BLaER1 treated with 17β-estradiol and CSF1 and Interleukin-3, amounts not matched to agents 10 nM and 100 nM (cell line): ENCODE measurements at regions not wholly inside any gene's neighbourhood (a gene's known extent, or its start where the extent isn't known, plus 50 kb on each side); places are given as distances from the start of the nearest gene placed in this dataset.

Experiments
- H3K27ac ChIP-seq, 11 experiments: shearing (Covaris generic); formaldehyde crosslinking; 2 replicates each; pipeline ENCODE4 v1.8.1; 2022
- H3K27me3 ChIP-seq, 11 experiments: shearing (Covaris generic); formaldehyde crosslinking; 2 replicates each; pipeline ENCODE4 v1.8.1; 2022
- H3K36me3 ChIP-seq, 11 experiments: shearing (Covaris generic); formaldehyde crosslinking; 2 replicates each; pipeline ENCODE4 v1.8.1; 2022
- H3K4me1 ChIP-seq, 10 experiments: shearing (Covaris generic); formaldehyde crosslinking; 2 replicates each; pipeline ENCODE4 v1.8.1; 2022
- H3K4me2 ChIP-seq, 11 experiments: shearing (Covaris generic); formaldehyde crosslinking; 2 replicates each; pipeline ENCODE4 v1.8.1; 2022
- H3K4me3 ChIP-seq, 10 experiments: shearing (Covaris generic); formaldehyde crosslinking; 2 replicates each; pipeline ENCODE4 v1.8.1; 2022
- H3K9ac ChIP-seq, 11 experiments: shearing (Covaris generic); formaldehyde crosslinking; 2 replicates each; pipeline ENCODE4 v1.8.1; 2022
- H3K9me3 ChIP-seq, 11 experiments: shearing (Covaris generic); formaldehyde crosslinking; replicated peaks in 1 of 11; 2 replicates each; pipeline ENCODE4 v1.8.1; 2022
- H4K20me1 ChIP-seq, 11 experiments: shearing (Covaris generic); formaldehyde crosslinking; 2 replicates each; pipeline ENCODE4 v1.8.1; 2022
- Cebpa-rat ChIP-seq, 11 experiments: shearing (Covaris generic); IDR thresholded peaks; 2 replicates each; pipeline ENCODE4 v1.8.1; 2022

DNA sequence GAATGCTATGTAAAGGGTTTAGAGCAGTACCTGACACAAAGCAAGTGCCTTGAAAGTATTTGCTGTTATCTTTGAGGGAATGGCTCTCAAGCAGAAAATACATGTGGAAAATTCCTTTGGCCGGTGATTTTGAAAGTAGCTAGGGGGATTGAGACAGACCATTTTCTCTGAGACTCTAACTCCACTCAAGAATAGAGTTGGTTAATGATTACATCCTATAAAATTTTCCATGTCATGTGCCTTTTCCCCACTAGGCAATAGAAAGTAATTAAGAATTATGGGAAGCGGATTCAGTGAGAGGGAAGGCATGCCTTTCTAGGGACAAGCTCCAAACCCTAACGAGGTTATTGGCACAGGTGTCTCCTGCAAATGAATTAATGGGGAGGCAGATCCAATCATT, 276.0 kb downstream of the GPATCH2 start:
- Histone ChIP-seq H3K9ac (no peak overlapping the region), H3K4me2 (no peak overlapping the region), H3K36me3 (no peaks in the 10 kb centered on the region), H3K27me3 (no peaks in the 10 kb centered on the region), H3K9me3 (no peaks in the 10 kb centered on the region), H3K27ac (no peak overlapping the region), H4K20me1 (no peaks in the 10 kb centered on the region), H3K4me3 (no peak overlapping the region), H3K4me1 (no peaks in the 10 kb centered on the region)
- TF ChIP-seq Cebpa-rat (IDR thresholded peaks at IDR 0.05): no peak

DNA sequence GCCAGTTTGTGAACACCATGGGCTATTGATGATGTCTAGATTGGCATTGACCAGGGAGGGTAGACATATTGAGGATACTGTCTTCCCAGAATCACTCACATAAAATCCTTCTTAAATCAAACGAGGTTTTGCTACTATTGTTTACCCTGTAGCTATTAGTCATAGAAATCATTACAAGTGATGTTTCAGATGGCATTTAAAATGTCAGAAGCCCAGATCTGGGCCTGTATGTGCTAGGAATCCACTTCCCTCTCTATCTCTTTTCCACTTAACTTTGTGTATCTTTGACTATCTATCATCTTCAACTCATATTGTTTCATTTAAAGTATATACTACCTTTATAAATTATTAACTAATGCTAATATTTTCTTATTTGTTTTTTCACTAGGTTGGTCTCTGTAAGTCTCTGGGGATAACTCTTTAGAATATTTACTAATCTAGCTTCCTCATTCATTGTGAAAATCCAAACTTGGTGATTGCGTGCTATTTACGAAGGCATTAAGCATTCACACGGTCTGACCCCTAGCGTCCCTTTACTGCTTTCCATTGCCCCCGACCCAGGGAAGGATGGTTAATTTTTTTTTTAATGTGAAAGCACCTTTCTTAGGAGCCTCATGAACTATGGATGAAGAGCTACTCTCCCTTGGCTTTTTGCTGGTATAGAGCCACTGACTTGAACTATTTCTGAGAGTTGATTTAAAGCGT, 281.8 kb downstream of the GPATCH2 start:
- H3K4me3 ChIP-seq: no peak overlapping the region
- no peaks in the 10 kb centered on the region for H3K36me3 ChIP-seq
- H3K4me2 ChIP-seq: no peak overlapping the region
- H3K9ac ChIP-seq: no peak overlapping the region
- H3K9me3 ChIP-seq: no peaks in the 10 kb centered on the region
- no peaks in the 10 kb centered on the region for H4K20me1 ChIP-seq
- H3K27ac ChIP-seq: no peak overlapping the region
- no peaks in the 10 kb centered on the region for H3K4me1 ChIP-seq
- H3K27me3 ChIP-seq: no peaks in the 10 kb centered on the region
- TF ChIP-seq Cebpa-rat (IDR thresholded peaks at IDR 0.05): no peak

DNA sequence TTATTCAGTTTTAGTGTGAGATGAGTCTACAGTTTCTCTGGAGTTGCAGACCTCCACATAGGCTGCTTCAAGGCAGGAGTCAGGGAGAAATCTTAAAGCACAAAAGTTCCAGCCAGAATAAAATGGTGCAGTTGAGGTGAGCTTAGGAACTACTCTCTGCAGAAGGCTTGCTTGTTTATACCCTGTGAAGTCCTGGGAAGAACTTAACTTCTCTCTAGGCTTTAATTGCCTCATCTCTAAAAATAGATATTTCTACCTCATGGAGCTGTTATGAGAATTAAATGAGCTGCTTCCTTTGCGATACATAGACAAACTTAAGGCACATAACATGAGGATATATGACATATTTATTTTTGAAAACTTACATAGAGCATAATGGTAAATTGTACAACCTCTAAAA, 286.2 kb downstream of the GPATCH2 start:
- Histone ChIP-seq H4K20me1 (no peaks in the 10 kb centered on the region), H3K36me3 (no peaks in the 10 kb centered on the region), H3K27me3 (no peaks in the 10 kb centered on the region), H3K9me3 (no peaks in the 10 kb centered on the region), H3K9ac (no peak overlapping the region), H3K27ac (no peak overlapping the region), H3K4me1 (peaks cover 0 to 5% (median 0%) of the 10 kb centered on the region in 10 experiments; a peak in 1 of 20 replicates), H3K4me2 (no peak overlapping the region), H3K4me3 (no peak overlapping the region)
- TF ChIP-seq Cebpa-rat (IDR thresholded peaks at IDR 0.05): no peak

DNA sequence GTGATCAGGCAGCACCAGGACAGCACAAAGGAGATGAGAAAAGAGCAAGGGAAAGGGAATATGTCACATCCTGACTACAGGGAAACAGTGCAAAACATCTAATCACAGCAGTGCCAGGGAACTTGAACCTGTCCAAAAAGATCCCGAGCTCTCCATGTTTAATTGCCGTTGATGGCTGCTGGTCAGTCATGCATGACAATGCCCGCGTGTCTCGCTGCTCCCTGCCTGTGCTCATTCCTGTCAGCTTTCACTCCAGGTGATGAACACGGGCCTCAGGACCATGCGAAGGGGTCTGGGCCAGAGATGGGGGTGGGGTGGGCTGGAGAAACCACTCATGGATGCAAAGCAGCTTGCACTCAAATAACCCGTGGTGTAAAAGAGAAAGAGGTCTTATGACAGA, 287.0 kb downstream of the GPATCH2 start:
- TF ChIP-seq Cebpa-rat (IDR thresholded peaks at IDR 0.05): no peak
- H3K27me3 ChIP-seq: no peaks in the 10 kb centered on the region
- H3K4me1 ChIP-seq: peaks cover 0 to 5% (median 0%) of the 10 kb centered on the region in 10 experiments; a peak in 1 of 20 replicates
- no peaks in the 10 kb centered on the region for H4K20me1 ChIP-seq
- no peaks in the 10 kb centered on the region for H3K9me3 ChIP-seq
- no peak overlapping the region for H3K9ac ChIP-seq
- no peak overlapping the region for H3K4me2 ChIP-seq
- no peak overlapping the region for H3K4me3 ChIP-seq
- no peak overlapping the region for H3K27ac ChIP-seq
- no peaks in the 10 kb centered on the region for H3K36me3 ChIP-seq

DNA sequence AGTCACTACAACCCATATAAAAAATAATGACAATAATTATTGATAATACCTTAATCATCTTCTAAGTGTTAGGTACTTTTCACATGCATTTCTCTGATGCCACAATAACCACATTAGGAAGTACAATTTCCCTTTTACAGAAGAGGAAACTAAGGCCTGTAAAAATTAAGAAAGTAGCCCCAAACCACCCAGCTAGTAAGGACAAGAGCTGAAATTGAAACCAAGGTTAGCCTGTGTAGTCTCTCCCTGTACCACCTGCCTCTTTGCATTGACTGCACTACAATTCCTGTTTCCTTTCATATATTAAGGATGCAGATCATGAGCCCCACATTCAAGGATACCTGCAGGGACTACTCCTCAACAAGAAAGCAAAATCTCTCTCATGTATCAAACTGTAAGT, 288.8 kb downstream of the GPATCH2 start:
- Histone ChIP-seq H4K20me1 (no peaks in the 10 kb centered on the region), H3K9me3 (no peaks in the 10 kb centered on the region), H3K4me2 (no peak overlapping the region), H3K4me3 (no peak overlapping the region), H3K27me3 (no peaks in the 10 kb centered on the region), H3K27ac (no peak overlapping the region), H3K9ac (no peak overlapping the region), H3K4me1 (peaks cover 0 to 5% (median 0%) of the 10 kb centered on the region in 10 experiments; a peak in 1 of 20 replicates), H3K36me3 (no peaks in the 10 kb centered on the region)
- TF ChIP-seq Cebpa-rat (IDR thresholded peaks at IDR 0.05): no peak

DNA sequence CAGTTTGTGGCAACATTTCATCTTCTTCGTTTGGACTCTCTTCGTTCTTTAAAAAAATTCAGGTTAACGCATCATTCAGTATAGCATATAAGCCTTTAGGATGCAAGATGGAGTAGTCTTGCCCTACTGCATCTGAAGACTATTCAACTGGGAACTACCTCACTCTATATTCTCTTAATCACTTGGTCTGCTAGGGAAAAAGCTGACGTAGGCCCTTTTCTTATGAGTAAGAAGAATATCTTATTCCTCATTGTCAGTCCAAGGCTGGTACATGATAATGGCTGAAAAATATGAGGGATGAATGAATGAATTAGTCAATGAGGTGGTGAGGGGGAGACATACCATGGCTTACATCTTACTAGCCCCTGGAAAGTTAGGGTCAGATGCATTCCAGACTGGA, 294.2 kb downstream of the GPATCH2 start:
- Histone ChIP-seq H3K27ac (no peak overlapping the region), H3K9ac (no peak overlapping the region), H3K27me3 (no peaks in the 10 kb centered on the region), H3K36me3 (no peaks in the 10 kb centered on the region), H3K9me3 (no peaks in the 10 kb centered on the region), H3K4me1 (no peaks in the 10 kb centered on the region), H3K4me3 (no peak overlapping the region), H3K4me2 (no peak overlapping the region), H4K20me1 (no peaks in the 10 kb centered on the region)
- TF ChIP-seq Cebpa-rat (IDR thresholded peaks at IDR 0.05): no peak

DNA sequence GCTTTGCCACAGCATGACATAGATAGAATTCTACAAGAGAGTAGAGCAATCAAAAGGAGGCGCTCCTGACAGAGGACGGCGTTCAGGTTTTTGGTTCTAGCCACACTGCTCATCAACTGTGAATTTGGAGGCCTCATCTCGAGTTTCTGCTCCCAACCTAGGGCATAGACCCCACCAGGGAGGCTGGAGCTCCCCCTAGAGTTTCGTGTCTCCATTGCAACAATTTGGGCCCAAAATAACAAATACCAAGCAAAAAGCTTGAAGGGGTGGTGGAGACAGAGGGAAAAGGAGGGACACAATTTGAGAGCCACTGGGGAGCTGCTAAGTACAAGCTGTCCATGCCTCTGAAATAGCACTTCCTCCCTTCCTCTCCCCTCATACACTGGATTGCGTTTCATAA, 297.0 kb downstream of the GPATCH2 start:
- Histone ChIP-seq H3K4me3 (no peak overlapping the region), H3K27ac (no peak overlapping the region), H4K20me1 (no peaks in the 10 kb centered on the region), H3K27me3 (no peaks in the 10 kb centered on the region), H3K9me3 (peaks cover 12 to 23% (median 17%) of the 10 kb centered on the region in 11 experiments), H3K36me3 (0 out of 22 replicates have a peak, but pooled peaks cover 0 to 4% (median 0%) of the 10 kb centered on the region in 11 experiments), H3K4me2 (no peak overlapping the region), H3K9ac (no peak overlapping the region), H3K4me1 (no peaks in the 10 kb centered on the region)
- TF ChIP-seq Cebpa-rat (IDR thresholded peaks at IDR 0.05): no peak

DNA sequence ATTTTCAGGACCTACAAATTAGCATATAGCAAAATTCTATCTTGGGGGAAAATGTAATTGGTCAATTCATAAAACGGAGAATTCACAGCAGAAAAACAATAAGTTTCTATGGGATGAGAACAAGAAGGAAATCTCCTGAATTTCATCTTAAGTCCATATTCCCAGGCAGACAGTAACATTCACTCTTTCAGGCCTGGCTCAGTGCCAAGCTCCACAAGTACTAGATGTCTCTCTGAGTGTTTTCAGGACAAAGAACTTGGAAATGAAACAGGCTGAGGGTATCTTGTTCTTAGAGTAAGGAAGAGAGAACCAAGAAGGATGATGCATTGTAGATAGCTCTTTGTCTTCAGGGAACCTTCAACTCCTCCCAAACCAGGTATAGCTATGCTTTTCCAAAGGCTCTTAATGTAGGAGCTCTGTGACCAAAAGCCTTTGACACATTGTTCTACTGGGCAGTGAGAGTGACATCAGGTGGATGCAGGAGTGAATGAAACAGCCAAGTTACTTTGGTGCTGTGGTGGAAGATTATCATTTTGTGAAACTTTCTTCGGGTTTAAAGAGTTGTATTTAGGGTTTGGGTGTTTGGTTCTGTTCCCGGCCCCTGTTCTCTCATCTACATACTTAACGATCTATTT, 298.3 kb downstream of the GPATCH2 start:
- H3K4me3 ChIP-seq: no peak overlapping the region
- peaks cover 12 to 25% (median 17%) of the 10 kb centered on the region in 11 experiments for H3K9me3 ChIP-seq
- no peak for TF ChIP-seq Cebpa-rat (IDR thresholded peaks at IDR 0.05)
- 0 out of 22 replicates have a peak, but pooled peaks cover 0 to 4% (median 0%) of the 10 kb centered on the region in 11 experiments for H3K36me3 ChIP-seq
- H3K27ac ChIP-seq: no peak overlapping the region
- no peaks in the 10 kb centered on the region for H3K27me3 ChIP-seq
- H3K4me2 ChIP-seq: no peak overlapping the region
- H3K9ac ChIP-seq: no peak overlapping the region
- H3K4me1 ChIP-seq: no peaks in the 10 kb centered on the region
- no peaks in the 10 kb centered on the region for H4K20me1 ChIP-seq

DNA sequence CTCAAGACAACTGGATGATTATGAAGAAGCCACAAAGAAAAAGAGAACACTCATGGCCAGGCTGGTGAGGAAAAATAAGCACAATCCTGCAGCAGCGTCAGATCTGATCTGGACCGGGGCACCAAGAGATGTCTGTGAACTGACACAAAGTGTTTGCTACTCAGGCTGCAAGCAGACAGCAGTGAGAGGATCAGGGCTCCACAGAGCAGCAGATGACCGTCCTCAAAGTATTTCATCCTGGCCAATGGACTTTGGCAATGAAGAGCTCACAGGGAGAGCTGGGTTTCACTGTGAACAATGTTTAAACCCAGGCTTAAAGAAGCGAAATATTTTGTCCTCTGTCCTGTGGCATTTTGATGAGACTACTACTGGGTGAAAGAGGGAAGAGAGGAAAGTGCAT, 299.2 kb downstream of the GPATCH2 start:
- Histone ChIP-seq H4K20me1 (no peaks in the 10 kb centered on the region), H3K27me3 (no peaks in the 10 kb centered on the region), H3K4me1 (no peaks in the 10 kb centered on the region), H3K9ac (no peak overlapping the region), H3K9me3 (peaks cover 12 to 25% (median 17%) of the 10 kb centered on the region in 11 experiments), H3K36me3 (0 out of 22 replicates have a peak, but pooled peaks cover 0 to 4% (median 0%) of the 10 kb centered on the region in 11 experiments), H3K27ac (no peak overlapping the region), H3K4me2 (no peak overlapping the region), H3K4me3 (no peak overlapping the region)
- no peak for TF ChIP-seq Cebpa-rat (IDR thresholded peaks at IDR 0.05)

DNA sequence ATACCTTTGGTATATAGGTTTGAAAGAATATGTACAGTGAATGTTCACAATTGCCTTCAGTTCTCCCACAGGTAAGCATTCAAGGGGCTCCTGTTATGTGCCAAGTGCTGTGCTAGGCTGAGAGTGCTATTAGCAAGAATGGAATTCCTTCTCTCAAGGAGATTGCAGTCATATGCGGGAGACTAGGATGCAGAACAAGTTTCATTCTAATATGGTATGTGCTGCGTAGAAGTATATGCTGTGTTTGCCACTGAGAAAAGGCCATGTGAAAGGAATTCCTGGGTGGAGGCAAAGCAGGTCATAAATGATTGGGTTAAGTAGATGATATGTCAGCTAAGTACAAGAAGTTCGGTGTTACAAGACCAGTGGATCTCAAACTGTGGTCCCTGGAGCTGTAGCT, 303.0 kb downstream of the GPATCH2 start:
- Histone ChIP-seq H3K27me3 (no peaks in the 10 kb centered on the region), H3K9me3 (peaks cover 12 to 25% (median 17%) of the 10 kb centered on the region in 11 experiments), H3K36me3 (0 out of 22 replicates have a peak, but pooled peaks cover 0 to 4% (median 0%) of the 10 kb centered on the region in 11 experiments), H3K4me1 (peaks cover 0 to 16% (median 6%) of the 10 kb centered on the region in 10 experiments; a peak in 10 of 20 replicates), H3K9ac (no peak overlapping the region), H3K27ac (no peak overlapping the region), H3K4me3 (no peak overlapping the region), H4K20me1 (no peaks in the 10 kb centered on the region), H3K4me2 (no peak overlapping the region)
- TF ChIP-seq Cebpa-rat (IDR thresholded peaks at IDR 0.05): no peak
